Lung microvascular endothelial cell (primary cell): ENCODE measurements at regions not wholly inside any gene's neighbourhood (a gene's known extent, or its start where the extent isn't known, plus 50 kb on each side); places are given as distances from the start of the nearest gene placed in this dataset.
"Not testable (repeated sequence)": the region's sequence is repeated elsewhere in the genome, so short reads cannot be mapped to it uniquely, and the experiment has no call there.

Experiments used
- DNase-seq, 2 donors: peaks; one replicate each; pipeline versions ENCODE4 v3.0.0 to v3.0.0-alpha.2; 2010; ENCODE audit warnings: low read depth in 2 of 2

GRCh38 chr11:112310848-112311247 is 50.2 kb upstream of the PLET1 start:
- DNase-seq, result no peak

DNA sequence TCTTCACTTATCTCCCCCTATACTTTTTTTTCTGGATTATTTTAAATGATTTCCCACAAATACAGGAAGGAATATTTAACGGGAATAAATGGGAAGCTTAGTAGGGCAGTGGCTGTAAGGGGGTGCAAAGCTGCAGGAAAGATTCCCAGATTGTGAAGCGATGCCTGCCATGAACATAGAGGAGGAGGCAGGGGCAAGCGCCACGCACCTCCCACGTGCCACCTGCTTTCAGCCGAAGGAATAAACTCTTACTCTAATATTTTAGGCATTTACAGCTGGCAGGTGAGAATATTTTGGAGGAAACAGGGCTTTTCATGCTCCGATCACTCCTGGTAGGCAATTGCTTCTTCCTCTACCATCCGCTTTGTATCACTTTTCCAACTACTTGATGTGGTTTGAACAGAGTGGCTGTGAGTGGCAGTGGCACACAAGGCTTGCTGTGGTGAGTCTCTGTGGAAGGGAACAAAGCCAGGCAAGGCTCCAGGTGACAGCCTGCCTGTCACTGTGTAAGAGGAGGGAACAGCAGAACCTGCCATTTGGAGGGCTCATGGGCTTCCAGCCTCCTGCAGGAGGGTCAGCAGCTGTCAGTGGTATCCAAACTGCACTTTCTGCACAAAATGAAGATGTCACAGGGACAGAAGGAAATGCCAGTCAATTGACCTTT is 54.5 kb upstream of the PLET1 start:
- DNase-seq, result no peak

DNA sequence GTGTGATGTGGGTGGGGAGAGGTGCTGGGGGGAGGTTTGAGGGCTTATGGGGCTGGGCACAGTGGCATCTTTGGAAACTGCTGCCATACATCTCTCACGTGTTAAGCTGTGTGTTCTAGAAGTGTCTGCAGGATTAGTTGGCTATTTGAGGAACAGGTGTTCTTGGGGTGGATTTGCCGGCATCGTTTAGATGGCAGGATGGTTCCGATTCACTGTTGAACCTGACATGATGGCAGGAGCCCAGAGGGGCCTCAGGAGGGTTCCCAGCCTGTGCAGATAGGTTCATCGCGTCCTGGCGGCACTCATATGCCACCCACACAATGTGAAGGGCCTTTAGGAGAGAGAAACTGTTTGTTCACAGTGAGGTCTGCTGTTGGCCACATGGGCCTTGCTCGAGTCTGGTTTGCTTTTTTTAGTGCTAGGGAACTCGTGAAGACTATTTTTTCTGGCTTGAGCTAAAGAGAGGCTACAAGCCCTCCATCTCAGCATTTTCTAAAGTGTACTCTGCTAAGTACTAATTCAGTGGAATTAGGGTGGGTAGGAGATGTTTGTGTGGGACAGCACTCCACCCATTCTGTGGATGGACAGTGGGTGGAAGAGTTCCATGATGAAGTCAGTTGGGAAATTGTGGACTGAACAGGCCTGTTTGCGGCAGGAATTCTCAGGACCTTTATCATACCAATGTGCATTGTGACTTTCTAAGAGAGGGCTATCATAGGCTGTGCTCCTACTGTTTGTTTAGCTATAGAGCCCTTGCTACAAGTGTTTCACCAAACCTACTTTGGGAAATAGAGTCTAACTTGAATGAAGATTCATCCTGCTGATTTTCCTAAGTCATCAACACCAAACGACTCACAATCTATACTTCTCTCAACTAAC is 55.4 kb upstream of the PLET1 start:
- no peak for DNase-seq

DNA sequence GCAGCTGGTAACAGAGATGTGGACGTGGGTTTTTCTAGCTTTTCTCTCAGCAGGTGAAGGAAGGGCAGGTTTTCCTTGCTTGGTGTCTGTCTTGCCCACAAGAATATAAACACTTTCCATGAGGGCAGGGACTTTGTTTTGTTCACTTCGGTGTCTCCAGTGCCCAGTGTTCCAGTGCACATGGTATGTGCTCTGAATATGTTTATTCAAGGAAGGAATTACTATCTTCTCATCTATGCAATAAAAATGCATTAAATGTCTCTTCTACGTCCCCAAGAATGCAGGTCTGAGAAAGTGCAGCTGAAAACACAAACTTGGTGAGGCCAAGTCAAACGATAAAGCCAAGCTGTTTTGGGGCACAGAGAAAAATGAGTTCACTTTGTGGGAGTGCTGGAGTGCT is 56.3 kb upstream of the PLET1 start:
- DNase-seq, result no peak

GRCh38 chr11:112318184-112318591 is 57.5 kb upstream of the PLET1 start:
- DNase-seq, result peak in 1 of 2 donors; percentile 81

DNA sequence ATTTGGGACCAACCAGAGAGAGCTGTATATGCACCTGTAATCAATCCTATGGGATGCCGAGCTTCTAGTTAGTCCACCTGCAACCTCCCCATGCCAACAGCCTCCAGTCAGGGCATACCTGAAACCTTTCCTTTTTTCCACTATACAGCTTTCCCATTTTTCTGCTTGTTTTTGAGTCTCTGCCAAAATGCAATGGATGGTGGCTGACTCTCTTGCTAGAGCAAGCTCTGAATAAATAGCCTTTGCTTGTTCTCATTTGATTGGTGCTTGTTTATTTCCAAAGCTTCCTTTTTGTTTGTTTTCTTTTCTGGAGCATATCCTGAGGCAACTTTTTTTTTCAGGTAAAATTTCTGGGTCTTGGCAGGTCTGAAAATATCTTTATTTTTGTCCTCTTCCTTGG is 58.0 kb upstream of the PLET1 start:
- DNase-seq, result peak in 1 of 2 donors; percentile 29

GRCh38 chr11:112320668-112321067 is 60.0 kb upstream of the PLET1 start:
- DNase-seq, result peak; percentile 84 to 91

- DNase-seq, result peak; percentile 13 to 78
Observed at GRCh38 chr11:112321501-112322172, 61.0 kb upstream of the PLET1 start.

DNA sequence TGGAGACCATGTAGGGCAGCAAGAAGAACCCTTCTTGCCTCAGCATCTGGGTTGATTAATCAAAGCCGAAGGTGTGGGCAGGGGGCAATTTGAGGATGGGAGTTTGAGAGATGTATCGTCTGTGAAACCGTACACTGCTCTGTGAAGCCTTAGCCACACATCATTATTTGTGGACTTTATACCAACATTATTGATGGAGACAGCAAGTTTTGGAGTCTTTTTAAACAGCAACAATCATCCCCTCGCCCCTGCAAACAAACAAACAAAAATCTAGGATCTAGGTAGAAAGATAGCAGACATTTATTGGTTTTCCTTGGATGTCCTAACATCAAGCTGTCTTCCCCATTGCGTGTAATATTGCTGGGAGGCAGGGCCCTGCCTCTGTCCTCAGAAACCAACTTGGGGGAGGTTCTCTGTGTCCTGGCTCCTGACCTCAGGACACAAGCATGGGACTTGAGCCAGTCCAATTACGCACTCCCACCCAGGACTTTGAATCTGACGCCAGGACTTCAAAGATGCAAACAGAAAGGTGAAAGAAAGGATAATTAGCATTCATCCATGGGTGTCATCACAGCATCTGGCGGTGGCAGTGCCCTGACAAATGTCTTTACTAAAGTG is 61.6 kb upstream of the PLET1 start:
- DNase-seq, result no peak

- peak in 1 of 2 donors; percentile 78 for DNase-seq
Observed at GRCh38 chr11:112334381-112334780, 73.7 kb upstream of the PLET1 start.

DNA sequence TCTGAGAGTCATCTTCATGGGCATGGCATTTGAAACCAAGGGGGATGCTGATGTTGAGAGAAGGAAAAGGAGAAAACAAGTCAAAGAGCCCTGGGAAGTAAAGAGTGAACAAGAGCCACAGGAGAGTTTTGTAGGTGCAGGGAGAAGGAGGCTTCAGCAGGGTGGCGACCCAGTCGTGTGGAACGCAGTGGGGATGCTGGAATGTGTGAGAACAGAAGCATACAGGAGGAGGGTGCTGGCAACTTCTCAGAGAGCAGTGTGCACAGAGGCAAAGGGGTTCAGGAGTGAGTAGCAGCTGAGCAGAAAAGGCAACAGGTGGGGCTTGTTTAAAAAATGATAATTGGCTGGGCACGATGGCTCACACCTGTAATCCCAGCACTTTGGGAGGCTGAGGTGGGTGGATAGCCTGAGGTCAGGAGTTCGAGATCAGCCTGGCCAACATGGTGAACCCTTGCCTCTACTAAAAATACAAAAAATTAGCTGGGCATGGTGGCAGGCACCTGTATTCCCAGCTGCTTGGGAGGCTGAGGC is 75.8 kb upstream of the PLET1 start:
- no peak for DNase-seq

DNA sequence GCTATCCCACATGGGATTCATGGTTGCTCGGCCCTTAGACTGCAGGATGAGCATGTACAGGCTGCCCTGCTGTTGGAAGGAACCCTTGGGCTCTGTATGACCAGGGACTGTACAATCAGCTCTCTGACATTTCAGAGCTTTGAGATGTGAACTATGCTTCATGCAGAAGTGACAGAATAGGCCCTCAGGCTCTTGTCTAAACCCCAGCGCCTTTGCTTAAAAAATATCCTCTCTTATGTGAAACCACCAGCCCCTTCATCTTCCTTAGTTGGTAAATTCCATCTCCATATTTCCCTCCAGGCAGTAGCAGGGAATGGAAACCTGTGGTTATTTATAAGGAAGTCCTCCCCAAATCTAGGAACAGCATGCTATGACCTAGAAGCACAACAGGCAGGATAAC is 78.9 kb upstream of the PLET1 start:
- no peak for DNase-seq

- peak; percentile 30 to 32 for DNase-seq
Observed at GRCh38 chr11:112343368-112344039, 82.8 kb upstream of the PLET1 start.

- DNase-seq, result no peak
Observed at GRCh38 chr11:112344040-112344413, 83.4 kb upstream of the PLET1 start.

GRCh38 chr11:112345166-112345565 is 84.5 kb upstream of the PLET1 start:
- no peak for DNase-seq

DNA sequence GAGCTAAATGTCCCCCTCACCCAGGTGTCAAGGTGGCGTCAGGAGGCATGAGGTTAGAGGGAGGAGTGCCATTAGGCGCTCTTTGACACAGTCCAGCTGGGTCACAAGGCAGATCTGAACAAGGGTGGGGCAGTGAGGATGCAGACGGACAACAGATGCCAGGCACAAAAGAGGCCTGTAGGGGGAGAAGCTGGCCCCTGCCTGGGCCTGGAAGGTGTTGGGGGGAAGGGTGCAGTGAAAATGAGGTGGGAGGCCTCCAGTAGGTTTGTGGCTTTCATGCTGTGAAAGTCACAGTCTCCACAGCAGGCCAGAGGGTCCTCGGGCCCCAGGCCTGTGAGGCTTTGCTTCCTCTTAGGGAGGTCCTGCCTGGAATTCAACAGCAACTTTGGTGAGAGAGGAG is 85.0 kb upstream of the PLET1 start:
- no peak for DNase-seq

GRCh38 chr11:112346586-112346985 is 85.9 kb upstream of the PLET1 start:
- no peak for DNase-seq

- DNase-seq, result no peak
Observed at GRCh38 chr11:112348480-112349029, 87.9 kb upstream of the PLET1 start.

- not testable (repeated sequence) for DNase-seq
Observed at GRCh38 chr11:112351423-112351822, 90.8 kb upstream of the PLET1 start.

- DNase-seq, result no peak
Observed at GRCh38 chr11:112352907-112353306, 92.2 kb upstream of the PLET1 start.

GRCh38 chr11:112354364-112354763 is 93.7 kb upstream of the PLET1 start:
- DNase-seq, result peak in 1 of 2 donors; percentile 7
